ENCODE measurements at regions not wholly inside any gene's neighbourhood (a gene's known extent, or its start where the extent isn't known, plus 50 kb on each side); places are given as distances from the start of the nearest gene placed in this dataset.
"Not testable (repeated sequence)": the region's sequence is repeated elsewhere in the genome, so short reads cannot be mapped to it uniquely, and the experiment has no call there.

DNA sequence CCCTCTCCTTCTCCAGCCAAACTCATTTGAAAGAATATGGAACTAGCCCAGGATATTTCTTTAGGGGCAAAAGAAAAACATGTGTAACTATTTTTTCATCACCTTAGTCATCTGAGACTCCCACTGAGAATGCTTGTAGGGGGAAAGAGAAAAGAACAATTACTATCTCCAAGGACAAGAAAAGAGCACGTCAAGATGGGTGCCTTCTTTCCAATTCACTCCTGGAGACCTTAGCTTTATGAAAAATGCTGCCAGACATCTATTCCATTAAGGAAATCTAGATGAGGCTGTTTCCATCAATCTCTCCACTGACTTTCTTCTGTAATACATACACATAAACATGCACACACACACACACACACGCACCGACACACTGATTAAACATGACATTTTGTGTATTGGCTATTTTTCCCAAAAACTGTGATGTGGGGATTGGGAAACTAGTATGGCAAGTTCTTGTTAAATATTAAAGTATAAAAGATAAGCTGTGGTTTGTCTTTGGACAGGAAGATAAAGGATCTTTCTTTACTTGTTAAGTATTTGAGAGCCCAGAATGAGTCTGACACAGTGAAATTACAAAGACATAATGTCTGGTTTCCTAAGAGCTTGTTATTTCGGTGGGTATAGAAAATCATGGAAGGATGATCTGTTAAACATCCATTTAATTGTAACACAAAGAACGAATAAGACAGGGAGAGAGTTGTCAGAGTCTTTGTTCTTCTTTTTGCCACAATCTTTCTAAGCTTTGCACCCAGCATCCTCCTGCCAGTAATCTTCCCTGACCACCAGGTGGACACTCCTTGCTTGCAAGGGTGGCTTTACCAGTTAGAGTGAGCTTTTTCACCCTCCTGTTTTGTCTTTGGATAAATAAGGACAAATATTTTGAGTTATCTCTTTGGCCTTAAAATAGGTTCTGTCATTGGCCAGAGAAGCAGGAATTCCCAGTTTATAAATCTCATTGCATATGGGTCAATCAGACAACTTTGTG lies 177.3 kb upstream of the TMEM72 start:
- DNase-seq: peak in 1 of 3 donors; percentile 57

DNA sequence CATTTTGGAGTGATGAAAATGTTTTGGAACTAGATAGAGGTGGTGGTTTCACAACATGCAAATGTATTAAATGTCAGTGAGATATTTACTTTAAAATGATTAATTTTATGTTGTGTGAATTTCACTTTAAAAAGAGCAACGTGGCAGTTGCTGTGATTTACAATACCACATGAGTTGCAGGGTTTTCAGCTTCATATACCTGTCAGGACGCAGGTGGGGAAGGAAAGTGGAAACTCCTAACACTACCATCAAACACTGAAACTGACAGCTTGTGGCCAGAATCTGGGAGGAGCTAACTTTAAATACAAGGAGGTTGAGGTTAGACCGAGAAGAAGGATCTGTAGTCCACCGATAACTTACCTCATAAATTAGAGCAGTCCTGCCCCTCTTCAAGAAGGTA lies 168.9 kb upstream of the TMEM72 start:
- no peak for DNase-seq

DNA sequence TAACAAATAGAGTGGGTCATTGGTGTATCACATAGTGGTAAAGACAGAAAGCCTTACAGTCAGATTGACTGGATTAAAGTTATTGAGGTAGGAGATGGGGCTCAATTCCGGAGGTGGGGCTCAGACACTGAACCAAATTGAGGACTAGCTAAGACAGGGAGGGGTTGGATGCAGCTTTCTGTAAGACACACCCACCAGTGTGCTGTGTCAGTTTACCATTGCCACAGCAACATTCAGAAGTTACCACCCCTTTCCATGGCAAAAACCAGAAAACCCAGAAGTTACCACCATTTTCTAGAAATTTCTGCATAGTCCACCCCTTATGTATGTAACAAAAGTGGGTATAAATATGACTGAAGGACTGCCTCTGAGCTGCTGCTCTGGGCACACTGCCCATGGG lies 167.6 kb upstream of the TMEM72 start:
- no peak for DNase-seq

DNA sequence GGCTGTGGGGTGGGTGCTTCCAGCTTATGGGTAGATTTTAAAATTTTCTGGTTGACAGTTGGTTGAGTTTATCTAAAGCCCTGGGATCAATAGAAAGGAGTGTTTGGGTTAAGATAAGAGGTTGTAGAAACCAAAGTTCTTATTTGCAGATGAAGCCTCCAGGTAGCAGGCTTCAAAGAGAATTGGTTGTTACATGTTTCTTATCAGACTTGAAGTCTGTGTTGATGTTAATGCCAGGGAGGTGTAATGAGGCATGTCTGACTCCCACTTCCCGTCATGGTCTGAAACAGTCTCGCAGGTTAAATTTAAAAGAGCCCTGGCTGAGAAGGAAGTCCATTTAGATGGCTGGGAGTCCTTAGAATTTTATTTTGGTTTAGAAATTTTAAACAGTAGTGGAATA lies 165.2 kb upstream of the TMEM72 start:
- DNase-seq: no peak

DNA sequence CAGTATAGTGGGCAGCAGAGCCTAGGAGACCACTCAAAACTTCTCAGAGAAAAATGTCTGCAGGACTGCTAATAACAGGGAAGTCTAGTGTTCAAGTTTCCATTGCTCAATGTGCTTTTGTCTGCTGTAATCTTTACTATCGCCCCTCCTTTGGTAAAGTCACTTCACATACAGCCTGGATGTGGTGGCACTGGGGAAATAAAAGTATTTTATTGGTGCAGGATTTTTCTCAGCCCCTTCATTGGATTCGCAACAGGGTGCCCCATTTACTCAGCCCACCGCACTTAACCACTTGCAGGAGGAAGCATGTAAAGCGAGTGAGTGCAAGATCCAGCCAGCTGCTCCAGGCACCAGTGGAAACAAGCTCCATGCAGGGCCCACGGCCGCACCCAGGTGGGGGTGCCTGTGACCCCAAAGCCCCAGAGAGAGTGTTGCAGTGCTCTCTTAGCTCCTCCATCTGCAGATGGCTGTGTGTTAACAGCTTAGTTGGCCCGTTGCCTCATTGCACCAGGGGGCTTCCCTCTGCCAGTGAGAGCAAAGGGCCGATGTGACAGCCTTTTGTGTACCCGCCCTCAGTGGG lies 163.5 kb upstream of the TMEM72 start:
- DNase-seq: no peak

DNA sequence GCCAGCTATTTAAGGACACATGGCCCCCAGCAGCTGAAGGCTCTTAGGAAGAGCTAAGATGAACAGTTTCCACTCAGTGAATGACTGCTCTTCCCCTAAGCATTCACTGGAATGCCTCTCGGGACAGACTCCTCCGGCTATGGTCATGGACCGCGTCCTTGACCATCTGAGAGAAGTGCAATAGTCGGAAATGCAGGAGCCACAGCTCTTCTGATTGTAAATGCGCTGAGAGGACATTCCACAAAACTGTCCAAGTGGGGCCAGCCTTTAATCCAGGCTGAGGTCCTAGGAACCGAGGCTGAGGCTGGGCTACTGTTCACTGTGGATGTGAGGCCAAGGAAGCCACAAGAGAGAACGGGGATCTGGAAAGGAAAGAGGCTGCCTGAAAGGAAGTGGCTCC lies 162.0 kb upstream of the TMEM72 start:
- no peak for DNase-seq

DNA sequence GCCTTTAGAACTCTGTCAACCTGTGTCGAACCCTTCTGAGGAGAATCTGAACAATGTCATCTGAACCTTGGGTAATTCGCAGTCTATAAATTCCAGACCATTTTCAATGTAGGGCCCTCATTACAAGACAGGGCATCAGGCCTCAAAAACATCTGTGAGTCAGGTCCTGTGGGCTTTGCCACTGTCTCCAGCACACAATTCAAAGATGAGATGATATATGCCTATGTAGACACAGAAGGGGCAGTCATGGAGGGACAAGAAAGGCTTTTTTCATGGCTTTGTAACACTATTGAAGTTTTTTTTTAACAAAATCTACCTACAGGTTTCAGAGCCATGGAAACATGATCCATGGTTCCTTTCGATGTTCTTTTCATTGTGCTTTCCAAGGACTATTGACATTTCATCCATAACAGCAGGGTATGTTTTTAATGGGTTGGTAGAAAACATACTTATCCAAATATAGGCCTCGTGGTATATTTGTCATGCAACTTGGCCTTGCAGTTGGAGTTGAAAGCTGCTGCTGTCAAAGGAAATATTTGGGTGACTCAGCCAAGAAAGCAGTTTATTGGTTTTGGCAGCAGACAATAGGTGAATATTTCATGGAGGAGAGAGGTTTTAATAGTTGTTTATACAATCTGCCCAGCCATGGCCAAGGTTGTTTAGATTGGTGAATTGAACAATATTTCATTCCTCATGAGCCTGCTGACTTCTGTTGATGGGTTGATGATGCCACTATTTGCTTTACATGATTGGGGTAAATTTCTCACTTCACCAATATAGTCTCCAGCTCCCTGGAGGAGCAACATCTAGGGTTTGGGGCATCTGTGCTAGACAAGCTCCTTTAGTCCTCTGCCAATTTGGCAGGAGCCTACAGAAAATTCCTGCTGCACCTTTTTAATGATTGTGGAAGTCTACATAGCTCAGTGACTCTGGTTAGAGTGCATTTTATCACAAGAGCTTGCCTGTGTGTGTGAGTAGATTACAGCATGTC lies 158.4 kb upstream of the TMEM72 start:
- peak in 2 of 3 donors; percentile 33 to 93 for DNase-seq

DNA sequence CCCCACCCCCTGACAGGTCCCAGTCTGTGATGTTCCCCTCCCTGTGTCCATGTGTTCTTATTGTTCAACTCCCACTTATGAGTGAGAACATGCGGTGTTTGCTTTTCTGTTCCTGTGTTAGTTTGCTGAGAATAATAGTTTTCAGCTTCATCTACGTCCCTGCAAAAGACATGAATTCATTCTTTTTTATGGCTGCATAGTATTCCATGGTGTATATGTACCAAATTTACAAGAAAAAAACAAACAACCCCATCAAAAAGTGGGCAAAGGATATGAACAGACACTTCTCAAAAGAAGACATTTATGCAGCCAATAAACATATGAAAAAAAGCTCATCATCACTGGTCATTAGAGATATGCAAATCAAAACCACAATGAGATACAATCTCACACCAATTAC lies 156.8 kb upstream of the TMEM72 start:
- not testable (repeated sequence) for DNase-seq

DNA sequence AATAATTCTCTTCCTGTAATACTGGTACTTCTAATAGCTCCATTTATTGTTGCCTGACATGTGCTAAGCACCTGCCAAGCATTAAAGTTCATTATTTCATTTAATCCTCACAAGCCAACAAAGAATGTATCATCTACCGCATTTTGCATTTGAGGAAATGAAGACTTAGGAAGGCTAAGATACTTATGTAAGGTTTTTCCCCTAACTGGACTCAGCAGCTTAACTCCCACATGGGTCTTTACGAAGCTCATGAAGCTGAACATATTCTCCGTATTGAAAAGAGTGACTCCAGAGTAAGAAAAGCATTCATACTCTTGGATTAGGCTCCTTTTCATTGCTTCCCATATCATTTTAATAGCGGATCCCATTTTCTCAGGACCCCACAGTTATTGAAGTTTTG lies 155.7 kb upstream of the TMEM72 start:
- peak in 1 of 3 donors; percentile 62 for DNase-seq

DNA sequence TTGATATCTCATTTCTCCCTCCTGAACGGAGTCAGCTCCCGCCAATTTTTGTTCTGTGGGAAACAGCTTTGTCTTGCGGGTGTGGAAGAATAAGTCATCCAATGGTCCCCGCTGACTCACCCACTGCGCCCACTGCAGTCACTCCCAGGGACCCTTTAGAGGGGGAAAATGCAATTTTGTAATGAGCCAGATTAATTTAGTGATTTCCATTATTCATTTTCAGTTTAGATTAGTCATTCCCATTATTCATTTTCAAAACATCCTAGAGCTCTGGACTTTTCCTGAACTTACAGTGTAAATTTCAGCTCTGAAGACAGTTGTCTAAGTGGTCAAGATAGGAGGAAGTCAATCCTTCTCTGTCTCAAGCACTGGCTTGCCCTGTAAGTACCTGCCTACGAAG lies 154.9 kb upstream of the TMEM72 start:
- DNase-seq: peak in 2 of 3 donors; percentile 54 to 74

DNA sequence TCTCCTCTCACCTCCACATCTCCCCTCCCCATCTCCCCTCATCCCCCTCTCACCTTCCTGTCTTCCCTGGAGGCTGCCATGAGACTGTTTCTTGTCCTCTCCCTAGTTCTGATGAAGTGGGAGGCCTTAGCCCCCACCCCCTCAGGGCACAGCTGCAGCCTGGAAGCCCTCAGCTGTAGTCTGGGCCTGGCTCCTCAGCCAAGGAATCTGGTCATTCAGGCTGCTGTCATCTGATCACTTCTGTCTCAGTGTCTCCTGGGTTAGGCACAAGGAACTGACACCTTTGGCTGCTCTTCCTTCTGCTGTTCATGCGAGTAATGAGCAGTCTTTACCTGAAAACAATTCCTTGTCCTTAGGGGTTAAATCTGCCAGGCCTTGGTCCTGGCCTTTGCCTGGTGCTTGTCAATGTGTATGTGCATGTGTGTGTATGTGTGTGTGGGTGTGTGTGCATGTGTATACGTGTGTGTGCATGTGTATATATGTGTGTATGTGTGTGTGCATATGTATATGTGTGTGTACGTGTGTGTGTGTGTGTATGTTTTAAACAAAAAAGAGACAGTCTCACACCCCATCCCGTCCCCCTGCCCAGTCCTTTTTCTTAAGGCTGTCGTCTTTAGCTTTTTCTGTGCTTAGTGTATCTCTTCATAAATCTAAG lies 153.5 kb upstream of the TMEM72 start:
- DNase-seq: no peak

DNA sequence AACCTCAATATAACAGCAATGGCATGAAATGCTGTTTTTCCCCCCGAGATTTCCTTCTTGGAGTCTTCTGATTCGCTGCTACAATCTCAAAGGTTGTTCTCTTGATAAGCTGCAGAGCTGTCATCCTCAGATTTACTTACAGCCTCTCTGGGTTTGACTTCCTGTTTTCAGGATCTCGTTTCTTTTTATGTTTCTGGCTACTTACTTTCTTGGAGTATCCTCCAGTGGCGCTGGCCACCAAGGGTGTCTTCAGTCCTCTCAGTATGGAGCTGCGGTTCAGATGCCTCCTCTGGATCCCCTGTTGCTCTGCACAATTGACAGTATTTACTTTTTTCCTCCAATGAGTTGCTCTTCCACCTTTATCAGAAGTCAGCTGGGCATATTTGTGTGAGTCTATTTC lies 152.0 kb upstream of the TMEM72 start:
- no peak for DNase-seq

DNA sequence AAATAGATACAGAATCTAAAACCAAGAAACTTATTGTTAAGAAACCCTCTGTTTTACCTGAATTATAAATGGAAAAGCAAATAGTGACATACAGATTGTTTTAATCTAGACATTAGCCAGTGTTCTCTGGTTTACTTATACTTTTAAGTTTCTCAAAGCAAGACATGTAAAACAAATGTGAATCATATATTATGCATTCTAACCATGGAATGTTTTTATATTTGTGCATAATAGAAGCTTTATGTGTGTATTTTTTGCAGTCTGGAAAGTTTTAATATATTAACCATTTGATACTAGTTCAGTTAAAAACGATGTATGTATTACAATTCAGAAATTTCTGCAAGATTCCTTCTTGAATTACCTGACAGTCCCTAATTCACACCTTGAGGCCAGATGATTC lies 150.6 kb upstream of the TMEM72 start:
- DNase-seq: no peak

DNA sequence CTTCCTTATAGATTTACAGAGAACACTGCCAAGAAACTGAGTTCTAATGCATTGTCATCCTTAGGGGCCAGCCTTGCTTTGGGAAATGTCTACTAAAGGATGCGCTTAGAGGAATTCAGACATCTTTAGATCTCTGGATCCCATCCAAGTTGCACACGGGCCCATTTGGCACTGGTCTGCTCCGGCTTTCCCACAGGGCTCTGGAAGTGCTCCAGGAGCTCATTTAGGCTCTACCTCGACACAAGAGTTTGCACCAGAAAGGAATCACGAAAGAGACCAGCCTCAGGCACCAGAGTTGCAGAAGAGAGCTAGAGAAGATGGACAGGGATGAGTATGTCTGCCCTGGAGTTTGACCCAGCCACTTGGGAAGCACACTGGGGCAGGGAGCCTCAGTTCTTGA lies 150.1 kb upstream of the TMEM72 start:
- peak in 2 of 3 donors; percentile 42 to 51 for DNase-seq

DNA sequence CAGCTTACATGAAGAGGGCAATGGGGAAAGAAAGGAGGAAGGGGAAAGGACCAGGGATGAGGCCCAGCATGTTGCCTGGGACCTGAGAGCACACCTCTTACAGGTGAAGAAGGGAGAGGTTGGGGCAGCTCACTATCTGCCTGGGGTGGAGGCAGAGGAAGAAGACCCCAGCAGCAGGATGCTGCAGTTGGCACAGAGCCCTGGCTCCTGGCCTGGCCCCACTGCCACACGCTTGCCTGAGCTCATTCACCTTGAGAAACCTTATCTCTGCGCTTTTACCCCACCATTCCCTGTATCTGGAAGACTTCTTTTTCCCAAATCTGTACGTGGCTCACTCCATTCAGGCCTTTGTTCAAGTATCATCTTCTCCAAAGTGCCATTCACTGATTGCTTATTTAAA lies 147.8 kb upstream of the TMEM72 start:
- no peak for DNase-seq

DNA sequence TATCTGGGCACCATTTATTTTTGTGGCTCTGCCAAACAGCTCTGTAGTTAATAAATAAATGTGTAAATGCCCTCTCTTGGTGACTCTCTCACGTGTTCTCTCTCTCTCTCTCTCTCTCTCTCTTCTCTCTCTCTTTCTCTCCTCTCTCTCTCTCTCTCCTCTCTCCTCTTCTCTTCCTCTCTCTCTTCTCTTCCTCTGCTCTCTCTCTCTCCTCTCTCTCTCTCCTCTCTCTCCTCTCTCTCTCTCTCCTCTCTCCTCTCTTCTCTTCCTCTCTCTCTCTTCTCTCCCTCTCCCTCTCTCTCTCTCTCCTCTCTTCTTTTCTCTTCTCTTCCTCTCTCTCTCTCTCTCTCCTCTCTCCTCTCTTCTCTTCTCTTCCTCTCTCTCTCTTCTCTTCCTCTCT lies 145.8 kb upstream of the TMEM72 start:
- DNase-seq: no peak

DNA sequence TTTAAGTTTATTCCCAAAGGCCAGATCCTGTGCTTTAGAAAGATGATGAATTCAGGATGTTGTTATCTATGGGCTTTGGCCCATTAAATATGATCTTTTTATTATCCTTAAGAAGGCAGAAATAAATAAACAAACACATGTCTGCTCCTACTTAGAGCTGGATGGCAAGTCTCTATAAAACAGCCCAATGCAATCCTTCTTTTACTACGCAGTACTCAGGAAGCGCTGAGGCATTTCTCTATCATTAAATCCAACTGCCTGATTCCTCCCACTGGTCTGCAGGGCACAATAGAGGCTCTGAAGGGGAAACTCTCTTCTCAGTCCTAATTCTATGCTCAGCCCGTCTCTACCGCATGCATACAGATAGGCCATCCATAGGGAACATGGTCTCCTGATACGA lies 144.5 kb upstream of the TMEM72 start:
- no peak for DNase-seq

DNA sequence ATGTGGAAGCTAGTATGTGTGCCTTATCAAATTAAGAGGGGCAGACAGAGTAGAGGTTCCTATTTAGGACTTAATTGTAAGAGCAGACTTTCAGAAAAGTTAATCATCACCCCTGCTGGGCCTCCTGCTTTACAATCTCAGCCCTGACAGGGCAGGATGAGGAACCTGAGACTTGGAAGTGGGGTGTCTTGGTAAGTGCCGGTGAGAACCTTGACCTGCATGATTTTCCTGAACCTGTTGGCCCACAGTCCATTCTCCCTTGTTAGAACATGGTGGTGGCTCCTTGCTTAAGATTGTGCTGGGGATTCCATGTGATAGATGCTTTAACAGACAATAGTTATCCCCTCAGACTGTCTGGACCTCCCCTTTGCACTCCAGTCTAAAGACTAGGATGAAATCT lies 141.7 kb upstream of the TMEM72 start:
- no peak for DNase-seq

DNA sequence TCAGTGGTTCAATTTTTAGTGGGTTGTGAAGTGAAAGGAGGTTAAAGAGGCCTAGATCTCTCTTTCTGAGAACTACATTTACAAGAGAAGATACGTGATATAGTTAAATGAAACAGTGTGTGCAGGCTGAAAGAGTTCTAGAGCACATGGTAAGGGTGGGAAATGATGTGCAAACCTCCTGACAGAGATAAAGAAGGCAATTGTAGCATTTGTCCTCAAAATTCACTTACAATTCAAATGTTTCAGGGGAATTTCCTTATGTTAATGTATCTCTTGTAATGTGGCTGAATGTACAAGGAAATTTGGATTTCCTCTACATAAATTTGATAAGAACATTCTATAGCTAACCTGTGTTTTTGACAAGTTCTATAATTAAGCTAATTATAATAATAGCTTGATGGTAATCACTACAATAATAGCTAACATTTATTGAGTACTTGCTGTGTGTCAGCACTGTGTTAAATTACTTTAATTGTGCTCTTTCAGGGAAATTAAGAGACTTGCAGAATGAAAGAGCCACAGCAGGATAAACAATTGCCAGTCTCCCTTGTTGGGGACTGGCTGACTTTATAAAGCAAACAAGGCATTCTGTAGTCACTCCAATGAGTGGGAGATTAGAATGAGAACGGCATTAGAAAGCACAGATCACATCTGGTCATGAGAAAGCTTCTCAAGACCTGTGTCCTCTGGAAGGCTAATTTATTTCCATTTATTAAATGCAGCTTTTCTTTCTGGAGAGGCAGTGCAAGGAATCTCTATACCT lies 139.7 kb upstream of the TMEM72 start:
- no peak for DNase-seq

DNA sequence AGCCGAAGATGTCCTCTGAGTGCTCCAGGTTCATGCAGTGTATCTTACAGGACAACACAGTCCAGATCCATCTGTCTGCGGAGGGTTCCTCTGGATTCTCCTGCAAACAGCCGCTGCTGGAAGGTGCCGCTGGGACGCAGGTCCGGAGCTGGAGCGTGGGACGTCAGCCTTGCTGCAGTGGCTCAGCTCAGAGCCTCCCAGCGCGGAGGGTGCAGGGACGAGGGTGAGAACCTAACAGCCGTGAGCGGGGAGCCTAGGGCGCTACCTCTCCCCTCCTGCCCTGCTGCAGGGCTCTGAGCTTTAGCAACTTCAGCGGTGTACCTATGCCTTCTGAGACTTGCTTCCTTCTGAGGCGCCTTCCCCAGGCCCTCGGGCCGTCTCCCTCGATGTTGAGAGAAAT lies 137.6 kb upstream of the TMEM72 start:
- no peak for DNase-seq

Data from muscle of back (tissue), 3 donors.